ENCODE measurements at regions not wholly inside any gene's neighbourhood (a gene's known extent, or its start where the extent isn't known, plus 50 kb on each side); places are given as distances from the start of the nearest gene placed in this dataset.
A peak's percentile ranks its signal among the peaks of the same experiment; 100 is the strongest.

DNA sequence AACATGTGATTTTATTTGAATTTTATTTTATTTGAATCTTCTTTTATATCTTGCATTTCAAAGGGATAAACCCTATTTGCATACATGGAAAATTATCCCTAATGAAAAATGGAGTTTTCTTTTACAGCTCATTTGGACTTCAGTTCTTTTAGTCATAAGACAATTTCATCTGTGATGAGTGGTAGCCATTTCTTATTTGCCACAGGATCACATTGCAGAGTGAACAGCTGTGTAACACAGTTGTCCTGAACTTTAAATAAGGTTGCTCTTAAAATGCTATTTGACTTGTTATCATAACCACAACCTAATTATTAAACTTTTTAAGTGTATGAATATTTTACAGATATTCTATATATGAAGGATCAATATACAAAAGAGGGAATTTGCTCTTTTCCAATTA lies 221.7 kb upstream of the ROPN1 start:
- no peak overlapping the region for H3K27ac Mint-ChIP-seq
- H3K27me3 Mint-ChIP-seq (ENCODE audit: low read depth): no peaks in the 10 kb centered on the region
- no peak overlapping the region for H3K4me3 Mint-ChIP-seq (ENCODE audit: low read depth)
- no peaks in the 10 kb centered on the region for H3K4me1 Mint-ChIP-seq (ENCODE audit: low read depth)
- no peaks in the 10 kb centered on the region for H3K9me3 Mint-ChIP-seq
- intact Hi-C loops (cut with micrococcal nuclease): no loop called here
- no peak for DNase-seq (ENCODE audit: low spot score)
- no peaks in the 10 kb centered on the region for H3K36me3 Mint-ChIP-seq (ENCODE audit: low read depth)

DNA sequence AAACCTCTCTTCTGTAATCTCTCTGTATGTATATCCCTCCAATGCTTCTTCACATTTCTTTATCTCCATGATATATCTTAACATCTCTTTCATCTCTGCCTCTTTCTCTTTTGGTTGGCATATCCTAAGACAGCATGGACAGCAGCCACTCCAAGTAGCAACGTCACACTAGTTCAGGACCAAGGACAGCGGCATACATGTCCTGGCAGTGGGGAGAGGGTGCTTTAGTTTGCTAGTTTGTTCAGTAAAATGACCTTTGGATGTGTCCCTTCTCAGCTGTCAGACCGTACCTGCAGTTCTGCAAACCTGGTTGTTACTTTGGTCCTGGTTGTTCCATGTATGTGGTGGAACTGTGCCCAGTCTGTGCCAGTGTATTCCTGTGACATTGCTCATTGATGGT lies 225.6 kb upstream of the ROPN1 start:
- intact Hi-C loops (cut with micrococcal nuclease): no loop called here

DNA sequence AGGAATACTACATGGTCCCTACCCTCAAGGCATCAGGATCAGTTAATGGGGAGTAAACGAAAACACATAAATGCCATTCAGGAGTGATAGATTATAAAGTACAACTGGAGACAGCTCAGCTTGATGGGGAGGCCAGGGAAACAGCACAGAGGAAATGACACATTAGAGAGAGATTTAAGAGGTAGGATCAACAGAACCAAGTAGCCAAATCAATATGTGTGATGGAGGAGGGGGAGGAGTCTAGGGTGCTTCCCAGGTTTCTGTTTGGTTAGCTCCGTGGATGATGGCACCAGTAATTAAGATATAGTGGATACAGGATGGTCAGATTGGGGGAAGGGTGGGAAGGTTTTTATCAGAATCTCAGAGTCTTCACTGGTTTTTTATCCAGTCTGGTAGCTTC lies 229.5 kb upstream of the ROPN1 start:
- no peak overlapping the region for H3K4me3 Mint-ChIP-seq (ENCODE audit: low read depth)
- intact Hi-C loops (cut with micrococcal nuclease): no loop called here

More for the DNA sequence above, 225.6 kb upstream of the ROPN1 start:
- peak; percentile 19 for DNase-seq (ENCODE audit: low spot score)
- H3K36me3 Mint-ChIP-seq (ENCODE audit: low read depth): no peaks in the 10 kb centered on the region
- no peak overlapping the region for H3K27ac Mint-ChIP-seq
- no peaks in the 10 kb centered on the region for H3K27me3 Mint-ChIP-seq (ENCODE audit: low read depth)
- no peak overlapping the region for H3K4me3 Mint-ChIP-seq (ENCODE audit: low read depth)
- H3K9me3 Mint-ChIP-seq: no peaks in the 10 kb centered on the region
- no peaks in the 10 kb centered on the region for H3K4me1 Mint-ChIP-seq (ENCODE audit: low read depth)

DNA sequence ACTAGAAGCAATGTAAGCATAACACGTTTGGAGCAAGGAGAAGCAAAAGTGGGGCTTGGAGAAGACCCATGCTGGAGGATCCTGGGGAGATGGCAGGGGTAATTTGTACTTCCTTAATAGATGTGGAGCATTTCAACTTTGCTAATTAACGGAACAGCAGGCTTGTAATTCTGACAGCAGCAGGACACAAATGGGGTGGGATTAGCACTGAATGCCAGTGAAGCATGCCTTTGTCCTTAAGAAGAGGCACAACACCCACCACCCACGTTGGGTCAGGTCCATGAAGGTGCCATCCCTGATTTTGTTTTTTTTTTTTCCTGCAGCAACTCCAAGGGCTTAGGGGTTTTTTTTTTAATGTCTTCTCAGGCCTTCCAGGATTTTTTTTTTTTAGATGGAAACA lies 231.9 kb upstream of the ROPN1 start:
- Mint-ChIP-seq H3K27me3 (ENCODE audit: low read depth) (no peaks in the 10 kb centered on the region), H3K4me1 (ENCODE audit: low read depth) (no peaks in the 10 kb centered on the region), H3K27ac (no peak overlapping the region), H3K4me3 (ENCODE audit: low read depth) (no peak overlapping the region), H3K9me3 (no peaks in the 10 kb centered on the region), H3K36me3 (ENCODE audit: low read depth) (no peaks in the 10 kb centered on the region)
- intact Hi-C loops (cut with micrococcal nuclease): no loop called here
- DNase-seq (ENCODE audit: low spot score): no peak

More for the DNA sequence above, 229.5 kb upstream of the ROPN1 start:
- Mint-ChIP-seq H3K4me1 (ENCODE audit: low read depth) (no peaks in the 10 kb centered on the region), H3K27me3 (ENCODE audit: low read depth) (no peaks in the 10 kb centered on the region), H3K27ac (no peak overlapping the region), H3K9me3 (no peaks in the 10 kb centered on the region), H3K36me3 (ENCODE audit: low read depth) (no peaks in the 10 kb centered on the region)
- no peak for DNase-seq (ENCODE audit: low spot score)

DNA sequence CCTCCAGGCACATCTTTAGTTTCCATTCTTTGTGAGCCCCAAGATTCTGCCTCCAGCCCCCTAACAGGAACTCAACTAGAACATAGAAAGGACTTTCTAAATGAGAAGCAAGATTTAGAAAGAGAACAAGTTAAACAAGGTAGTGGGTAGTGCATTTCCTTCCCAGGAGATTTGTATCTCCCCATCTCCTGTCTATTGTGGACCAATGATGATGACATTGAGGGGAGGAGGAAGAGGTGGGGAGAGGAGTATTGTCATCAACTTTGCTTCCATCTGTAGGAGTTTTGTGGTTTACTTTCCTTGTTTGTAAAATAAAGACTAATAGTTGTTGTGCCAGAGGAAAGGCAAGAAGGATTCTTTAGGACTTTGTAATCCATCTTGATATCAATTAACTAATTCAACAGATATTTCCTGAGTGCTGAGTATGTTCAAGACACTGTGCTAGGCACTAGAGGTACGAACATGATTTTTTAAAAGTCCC lies 235.3 kb upstream of the ROPN1 start:
- Mint-ChIP-seq H3K27ac (no peak overlapping the region), H3K9me3 (no peaks in the 10 kb centered on the region), H3K4me3 (ENCODE audit: low read depth) (no peak overlapping the region), H3K4me1 (ENCODE audit: low read depth) (no peaks in the 10 kb centered on the region), H3K36me3 (ENCODE audit: low read depth) (no peaks in the 10 kb centered on the region), H3K27me3 (ENCODE audit: low read depth) (peaks cover 3% of the 10 kb centered on the region)
- no peak for DNase-seq (ENCODE audit: low spot score)
- intact Hi-C loops (cut with micrococcal nuclease): no loop called here

DNA sequence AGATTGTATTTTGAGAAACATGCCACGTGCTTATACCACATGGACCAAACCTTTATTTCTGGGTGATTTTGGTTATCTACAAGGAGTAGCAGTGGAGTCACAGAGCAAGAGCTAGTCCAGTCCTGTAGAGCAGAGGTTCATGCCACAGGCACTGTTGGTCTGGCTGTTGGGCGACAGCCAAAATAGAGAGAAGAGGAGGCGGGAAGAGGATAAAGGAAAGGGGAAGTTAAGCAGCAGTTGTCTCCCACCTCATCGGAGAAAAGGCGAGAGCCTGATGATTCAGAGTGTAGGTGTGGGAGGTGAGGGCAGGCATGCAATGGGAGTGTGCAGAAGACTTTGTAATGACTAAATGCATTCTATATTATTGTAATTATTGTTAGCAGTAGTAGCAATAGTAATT lies 237.5 kb upstream of the ROPN1 start:
- Mint-ChIP-seq H3K9me3 (no peaks in the 10 kb centered on the region), H3K4me3 (ENCODE audit: low read depth) (no peak overlapping the region), H3K27ac (no peak overlapping the region), H3K36me3 (ENCODE audit: low read depth) (no peaks in the 10 kb centered on the region), H3K27me3 (ENCODE audit: low read depth) (peaks cover 3% of the 10 kb centered on the region), H3K4me1 (ENCODE audit: low read depth) (no peaks in the 10 kb centered on the region)
- no peak for DNase-seq (ENCODE audit: low spot score)
- intact Hi-C loops (cut with micrococcal nuclease): no loop called here

DNA sequence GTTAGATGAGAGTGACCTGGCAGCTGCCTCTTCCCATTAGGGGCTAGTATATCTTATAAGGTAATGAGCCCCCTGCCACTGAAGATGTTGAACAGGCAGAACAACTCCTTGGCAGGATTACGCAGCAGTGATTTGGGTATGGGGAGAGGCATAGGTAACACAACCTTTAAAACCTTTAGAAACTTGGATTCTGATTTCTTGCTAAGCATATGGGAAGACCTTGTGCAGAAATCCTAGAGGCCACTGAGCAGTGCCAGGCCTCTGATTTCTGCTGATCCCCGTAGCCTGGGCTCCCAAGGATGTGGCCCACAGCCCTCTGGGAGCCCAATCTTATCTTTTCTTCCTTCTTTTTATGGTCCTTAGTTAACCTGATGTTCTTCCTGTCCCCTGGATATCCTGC lies 237.9 kb upstream of the ROPN1 start:
- H3K9me3 Mint-ChIP-seq: no peaks in the 10 kb centered on the region
- no peaks in the 10 kb centered on the region for H3K36me3 Mint-ChIP-seq (ENCODE audit: low read depth)
- H3K27me3 Mint-ChIP-seq (ENCODE audit: low read depth): peaks cover 3% of the 10 kb centered on the region
- H3K4me1 Mint-ChIP-seq (ENCODE audit: low read depth): no peaks in the 10 kb centered on the region
- intact Hi-C loops (cut with micrococcal nuclease): no loop called here
- H3K4me3 Mint-ChIP-seq (ENCODE audit: low read depth): no peak overlapping the region
- H3K27ac Mint-ChIP-seq: no peak overlapping the region
- DNase-seq (ENCODE audit: low spot score): no peak

DNA sequence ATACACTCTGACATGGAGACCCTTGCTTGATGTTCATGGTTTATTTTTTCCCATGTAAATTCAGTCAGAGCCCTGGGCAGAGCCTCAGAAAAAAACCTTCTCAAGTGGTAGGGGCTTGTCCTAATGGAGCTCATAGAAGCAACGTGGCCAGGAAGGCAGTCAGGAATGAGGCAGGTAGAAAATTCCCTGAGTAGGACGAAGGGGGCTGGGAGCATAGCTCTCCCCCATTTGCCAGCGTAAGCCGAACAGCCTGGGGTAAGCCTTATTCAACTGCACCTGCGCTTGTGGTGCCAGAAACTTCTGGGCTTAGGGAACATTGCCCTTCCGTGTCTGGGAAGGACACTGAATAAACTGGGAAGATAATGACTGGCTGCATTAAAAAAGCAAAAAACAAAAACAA lies 238.5 kb upstream of the ROPN1 start:
- Mint-ChIP-seq H3K36me3 (ENCODE audit: low read depth) (no peaks in the 10 kb centered on the region), H3K27me3 (ENCODE audit: low read depth) (peaks cover 3% of the 10 kb centered on the region), H3K9me3 (no peaks in the 10 kb centered on the region), H3K4me3 (ENCODE audit: low read depth) (no peak overlapping the region), H3K27ac (no peak overlapping the region), H3K4me1 (ENCODE audit: low read depth) (no peaks in the 10 kb centered on the region)
- DNase-seq (ENCODE audit: low spot score): no peak
- intact Hi-C loops (cut with micrococcal nuclease): no loop called here

DNA sequence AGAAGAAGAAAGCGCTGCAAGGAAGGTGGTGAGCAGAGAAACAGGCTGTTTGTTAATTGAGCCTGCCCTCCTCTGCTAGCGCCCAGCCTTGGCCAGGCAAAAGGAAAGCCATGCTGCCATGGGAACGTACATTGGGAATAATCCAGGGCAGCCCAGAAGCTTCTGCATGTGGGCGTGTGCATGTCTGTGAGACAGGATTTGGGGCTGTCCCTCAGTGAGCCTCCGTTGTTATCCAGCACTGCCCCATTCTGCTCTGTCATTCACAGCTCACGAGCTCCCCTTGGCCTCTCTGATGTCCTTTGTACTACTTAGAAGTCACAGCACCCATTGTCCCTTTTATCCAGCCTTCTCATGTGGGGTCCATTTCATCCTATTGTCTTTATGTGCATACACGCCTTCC lies 239.1 kb upstream of the ROPN1 start:
- no peak for DNase-seq (ENCODE audit: low spot score)
- H3K36me3 Mint-ChIP-seq (ENCODE audit: low read depth): no peaks in the 10 kb centered on the region
- H3K27ac Mint-ChIP-seq: no peak overlapping the region
- H3K4me3 Mint-ChIP-seq (ENCODE audit: low read depth): no peak overlapping the region
- H3K4me1 Mint-ChIP-seq (ENCODE audit: low read depth): no peaks in the 10 kb centered on the region
- intact Hi-C loops (cut with micrococcal nuclease): no loop called here
- H3K27me3 Mint-ChIP-seq (ENCODE audit: low read depth): peaks cover 3% of the 10 kb centered on the region
- no peaks in the 10 kb centered on the region for H3K9me3 Mint-ChIP-seq

DNA sequence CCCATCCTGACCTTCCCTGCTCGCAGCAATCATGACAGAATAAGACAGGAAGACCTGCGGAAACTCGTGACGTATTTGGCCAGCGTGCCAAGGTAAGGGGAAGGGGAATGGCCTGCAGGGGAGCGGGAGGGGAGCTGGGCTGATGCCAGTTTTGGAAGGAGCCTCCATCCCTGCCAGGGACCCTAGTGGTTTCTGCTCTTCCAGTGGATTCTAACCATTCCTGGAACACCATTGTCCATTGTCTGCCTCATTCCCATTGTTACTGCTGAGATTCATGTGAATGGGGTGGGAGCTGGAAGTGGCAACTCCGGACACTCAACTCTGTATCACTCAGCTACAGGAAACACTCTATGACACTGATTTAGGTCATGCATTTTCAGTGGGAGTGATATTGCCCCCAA lies 242.9 kb upstream of the ROPN1 start:
- Mint-ChIP-seq H3K4me1 (ENCODE audit: low read depth) (no peaks in the 10 kb centered on the region), H3K4me3 (ENCODE audit: low read depth) (no peak overlapping the region), H3K36me3 (ENCODE audit: low read depth) (no peaks in the 10 kb centered on the region), H3K27me3 (ENCODE audit: low read depth) (peaks cover 3% of the 10 kb centered on the region), H3K9me3 (no peaks in the 10 kb centered on the region), H3K27ac (no peak overlapping the region)
- intact Hi-C loops (cut with micrococcal nuclease): no loop called here
- no peak for DNase-seq (ENCODE audit: low spot score)

DNA sequence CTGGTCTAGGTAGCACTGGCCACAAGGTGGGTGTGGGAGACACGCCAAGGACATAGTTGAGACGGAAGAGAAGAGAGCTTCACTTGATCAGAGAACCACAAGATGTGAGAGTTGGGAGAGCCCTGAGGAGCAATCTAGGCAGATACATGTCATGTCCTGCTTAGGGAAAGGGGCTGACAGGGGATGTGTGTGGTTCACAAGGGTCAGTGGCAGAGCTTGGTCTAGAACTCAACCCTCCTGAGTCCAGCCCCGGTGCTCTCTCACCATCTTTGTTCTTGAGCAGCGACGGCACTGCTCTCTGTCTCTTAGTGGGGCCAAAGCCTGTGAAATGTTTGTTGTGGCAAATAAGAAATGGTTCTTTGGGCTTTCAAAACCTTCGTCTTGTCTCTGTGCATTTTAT lies 243.5 kb upstream of the ROPN1 start:
- no peak overlapping the region for H3K27ac Mint-ChIP-seq
- no peaks in the 10 kb centered on the region for H3K36me3 Mint-ChIP-seq (ENCODE audit: low read depth)
- no peak overlapping the region for H3K4me3 Mint-ChIP-seq (ENCODE audit: low read depth)
- H3K4me1 Mint-ChIP-seq (ENCODE audit: low read depth): no peaks in the 10 kb centered on the region
- DNase-seq (ENCODE audit: low spot score): no peak
- intact Hi-C loops (cut with micrococcal nuclease): no loop called here
- H3K9me3 Mint-ChIP-seq: no peaks in the 10 kb centered on the region
- peaks cover 3% of the 10 kb centered on the region for H3K27me3 Mint-ChIP-seq (ENCODE audit: low read depth)

DNA sequence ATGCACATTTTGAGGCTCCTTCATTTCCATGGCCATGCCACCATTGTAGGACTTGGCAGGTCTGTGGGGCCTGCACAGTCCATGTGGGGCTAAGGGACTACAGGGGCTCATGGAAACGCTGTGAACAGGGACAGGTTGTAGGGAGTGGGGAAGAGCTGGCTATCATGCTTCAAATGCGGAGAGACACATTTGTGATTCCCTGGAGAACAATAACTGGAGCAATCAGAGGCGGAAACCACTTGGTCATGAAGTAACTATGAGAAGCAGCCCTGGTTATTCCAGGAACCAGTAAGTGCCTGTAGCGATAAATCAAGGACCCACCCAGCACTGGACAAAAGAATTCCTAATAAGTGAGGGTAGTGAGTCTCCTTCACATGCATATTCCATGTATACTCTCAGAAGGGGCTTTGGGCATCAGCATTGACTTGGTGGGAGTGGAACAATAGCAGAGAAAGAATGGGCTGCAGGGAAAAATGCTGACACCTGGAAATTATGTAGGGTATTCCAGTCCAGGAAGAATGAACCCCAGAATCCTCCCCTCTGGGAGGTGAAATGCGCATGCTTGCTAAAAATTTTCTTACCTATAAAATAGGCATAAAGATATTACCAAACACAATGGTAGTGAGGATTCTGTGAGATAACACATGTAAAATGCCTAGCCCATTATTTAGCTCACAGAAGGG lies 251.4 kb upstream of the ROPN1 start:
- intact Hi-C loops (cut with micrococcal nuclease): no loop called here
- Mint-ChIP-seq H3K36me3 (ENCODE audit: low read depth) (no peaks in the 10 kb centered on the region), H3K27ac (no peak overlapping the region), H3K9me3 (no peaks in the 10 kb centered on the region), H3K27me3 (ENCODE audit: low read depth) (no peaks in the 10 kb centered on the region), H3K4me3 (ENCODE audit: low read depth) (no peak overlapping the region), H3K4me1 (ENCODE audit: low read depth) (no peaks in the 10 kb centered on the region)
- no peak for DNase-seq (ENCODE audit: low spot score)

DNA sequence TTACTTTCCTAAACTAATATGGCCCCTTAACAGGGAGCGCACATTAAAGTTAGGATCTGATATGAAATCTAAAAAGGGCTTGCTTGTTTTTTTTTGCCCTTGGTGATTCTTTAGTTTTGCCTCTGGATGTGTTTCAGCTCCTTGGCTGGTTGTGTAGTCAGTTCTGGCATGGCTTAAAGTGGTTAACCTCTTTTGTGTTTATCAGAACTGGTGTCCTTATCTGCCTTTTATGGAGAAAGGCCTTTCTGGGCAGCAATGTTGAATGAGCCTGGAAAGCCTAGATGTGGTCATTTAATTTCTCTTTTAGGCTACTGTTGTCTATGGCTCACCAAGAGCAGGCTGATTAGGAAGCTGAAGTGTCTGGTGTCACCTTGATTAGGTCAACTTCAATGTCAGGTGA lies 254.5 kb upstream of the ROPN1 start:
- H3K36me3 Mint-ChIP-seq (ENCODE audit: low read depth): no peaks in the 10 kb centered on the region
- DNase-seq (ENCODE audit: low spot score): no peak
- no peaks in the 10 kb centered on the region for H3K9me3 Mint-ChIP-seq
- H3K27ac Mint-ChIP-seq: no peak overlapping the region
- H3K27me3 Mint-ChIP-seq (ENCODE audit: low read depth): peaks cover 4% of the 10 kb centered on the region
- no peaks in the 10 kb centered on the region for H3K4me1 Mint-ChIP-seq (ENCODE audit: low read depth)
- intact Hi-C loops (cut with micrococcal nuclease): no loop called here
- no peak overlapping the region for H3K4me3 Mint-ChIP-seq (ENCODE audit: low read depth)

DNA sequence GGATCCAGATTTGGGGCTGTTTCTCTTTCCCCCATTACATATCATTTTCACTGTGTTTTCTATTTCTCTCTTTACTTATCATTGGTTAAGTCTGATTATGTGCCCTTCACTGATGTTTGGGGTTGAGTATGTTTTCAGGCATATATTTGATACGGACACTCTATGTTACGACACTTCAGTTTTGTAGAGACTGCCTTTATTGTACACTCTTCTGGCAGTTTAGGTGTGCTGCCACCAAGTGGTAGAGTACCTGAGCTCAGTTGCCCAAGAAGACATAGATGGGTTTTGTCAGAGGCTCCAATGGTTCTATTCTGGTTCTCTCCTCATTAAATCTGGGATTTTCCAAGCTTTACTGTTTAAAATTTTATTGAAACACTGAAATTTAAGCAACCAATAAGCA lies 255.0 kb upstream of the ROPN1 start:
- DNase-seq (ENCODE audit: low spot score): no peak
- peaks cover 4% of the 10 kb centered on the region for H3K27me3 Mint-ChIP-seq (ENCODE audit: low read depth)
- H3K9me3 Mint-ChIP-seq: no peaks in the 10 kb centered on the region
- intact Hi-C loops (cut with micrococcal nuclease): no loop called here
- H3K27ac Mint-ChIP-seq: no peak overlapping the region
- H3K4me3 Mint-ChIP-seq (ENCODE audit: low read depth): no peak overlapping the region
- H3K36me3 Mint-ChIP-seq (ENCODE audit: low read depth): no peaks in the 10 kb centered on the region
- H3K4me1 Mint-ChIP-seq (ENCODE audit: low read depth): no peaks in the 10 kb centered on the region

Data from activated T-helper 2 cell treated with anti-CD3 and anti-CD28 coated beads, Interferon-gamma antibody, Interleukin-2, Interleukin-4, amounts not matched to agents 10 μg/mL and 5 μg/mL and 100 μg/mL, durations not matched to agents 14 hours and 24 hours and 36 hours (primary cell).